A673 (cell line): ENCODE measurements at regions not wholly inside any gene's neighbourhood (a gene's known extent, or its start where the extent isn't known, plus 50 kb on each side); places are given as distances from the start of the nearest gene placed in this dataset.

Source experiments
- CTCF ChIP-seq: fragments of 300-800, 200-600 bp; sonication (generic); conservative IDR thresholded peaks from 2 replicates; pipeline ENCODE4 v1.5.1; 2017; ENCODE audit warnings: low read depth, mild to moderate bottlenecking, antibody characterized with exemption, low read length, moderate library complexity, mixed read lengths
- EZH2 ChIP-seq: fragments of 200-600 bp; sonication (generic); IDR thresholded peaks from 2 replicates; pipeline ENCODE4 v1.6.1; 2017; ENCODE audit warnings: borderline replicate concordance, low read depth, mild to moderate bottlenecking, mixed read lengths, antibody characterized with exemption, low read length; ENCODE audit not compliant: poor library complexity, severe bottlenecking

GRCh38 chr22:49494555-49494954 lies 333.1 kb downstream of the BRD1 start:
- TF ChIP-seq CTCF (no peak), EZH2 (no peak)
